PC-3 (cell line): ENCODE measurements at regions not wholly inside any gene's neighbourhood (a gene's known extent, or its start where the extent isn't known, plus 50 kb on each side); places are given as distances from the start of the nearest gene placed in this dataset.

Experiments used
- ATAC-seq: fragments of 200-7000 bp; cut with Tn5 transposase; 2 replicates; pipeline ENCODE4 v1.9.1; 2020; ENCODE audit warnings: mild to moderate bottlenecking, moderate library complexity
- BruUV-seq: library from RNA; stranded (reverse); fragments of 400-500 nt; replicated peaks from 2 replicates; lab custom pipeline; 2021; lab: Mats Ljungman, UMichigan
- CTCF ChIA-PET: fragments of 300-600 bp; sonication (Branson Sonifier 250); formaldehyde crosslinking; loops from one replicate; lab custom pipeline; 2022; ENCODE audit warnings: antibody characterized with exemption; lab: Charles Lee
- POLR2A ChIA-PET: fragments of 300-600 bp; sonication (Branson Sonifier 250); formaldehyde crosslinking; loops from one replicate; lab custom pipeline; 2022; ENCODE audit warnings: antibody characterized with exemption; ENCODE audit not compliant: unreplicated experiment; lab: Charles Lee
- DNase-seq: peaks from one replicate; pipeline ENCODE4 v3.0.0-alpha.2; 2015
- H2AFZ ChIP-seq: fragments of 300-600 bp; sonication (generic); 2 replicates; pipeline ENCODE4 v1.6.0; 2016; ENCODE audit warnings: antibody characterized with exemption, low read length
- H3F3A ChIP-seq: fragments of 300-600 bp; sonication (generic); one replicate; pipeline ENCODE4 v1.6.0; 2017; ENCODE audit warnings: antibody characterized with exemption, low read length, control low read depth, mild to moderate bottlenecking; ENCODE audit not compliant: unreplicated experiment
- H3K27ac ChIP-seq: fragments of 300-600 bp; sonication (generic); 2 replicates; pipeline ENCODE4 v1.5.1; 2016; ENCODE audit warnings: mild to moderate bottlenecking, low read length
- H3K27me3 ChIP-seq: fragments of 300-600 bp; sonication (generic); 2 replicates; pipeline ENCODE4 v1.6.1; 2016; ENCODE audit warnings: low read length, mixed read lengths
- H3K36me3 ChIP-seq: fragments of 300-600 bp; sonication (generic); 2 replicates; pipeline ENCODE4 v1.6.1; 2016; ENCODE audit warnings: low read depth, mixed run types, low read length, mixed read lengths
- H3K4me1 ChIP-seq: fragments of 300-600 bp; sonication (generic); 2 replicates; pipeline ENCODE4 v1.5.1; 2016; ENCODE audit warnings: low read length; ENCODE audit not compliant: insufficient read depth
- H3K4me2 ChIP-seq: fragments of 300-600 bp; sonication (generic); 2 replicates; pipeline ENCODE4 v1.6.0; 2016; ENCODE audit warnings: low read length
- H3K4me3 ChIP-seq: fragments of 300-600 bp; sonication (generic); 2 replicates; pipeline ENCODE4 v1.5.1; 2016; ENCODE audit warnings: mild to moderate bottlenecking, low read length, mixed read lengths
- H3K79me2 ChIP-seq: fragments of 300-600 bp; sonication (generic); 2 replicates; pipeline ENCODE4 v1.6.1; 2017; ENCODE audit warnings: low read length, mixed read lengths
- H3K9ac ChIP-seq: fragments of 300-600 bp; sonication (generic); 2 replicates; pipeline ENCODE4 v1.6.0; 2016; ENCODE audit warnings: mild to moderate bottlenecking, low read length
- H3K9me2 ChIP-seq: fragments of 300-600 bp; sonication (generic); replicated peaks from 2 replicates; pipeline ENCODE4 v1.6.1; 2016; ENCODE audit warnings: mixed run types, low read length, mixed read lengths
- H3K9me3 ChIP-seq: fragments of 300-600 bp; sonication (generic); 2 replicates; pipeline ENCODE4 v1.6.1; 2016; ENCODE audit warnings: low read length, mixed read lengths
- H4K20me1 ChIP-seq: fragments of 300-600 bp; sonication (generic); 2 replicates; pipeline ENCODE4 v1.6.1; 2016; ENCODE audit warnings: low read length, mixed read lengths
- EZH2 ChIP-seq: fragments of 300-600 bp; sonication (generic); IDR thresholded peaks from one replicate; pipeline ENCODE4 v1.6.1; 2017; ENCODE audit warnings: antibody characterized with exemption, mild to moderate bottlenecking, low read length; ENCODE audit not compliant: unreplicated experiment
- EZH2phosphoT487 ChIP-seq: fragments of 300-600 bp; sonication (generic); IDR thresholded peaks from 2 replicates; pipeline ENCODE4 v1.6.1; 2018; ENCODE audit warnings: mild to moderate bottlenecking, antibody characterized with exemption, low read length, borderline replicate concordance
- intact Hi-C: fragments of 100-400 bp; cut with micrococcal nuclease; formaldehyde crosslinking; loops from 2 replicates; pipeline ENCODE4 v1.9.0; 2023
- TF ChIP-seq, protein P1 (sequence below): fragments of 300-600 bp; sonication (generic); conservative IDR thresholded peaks from 2 replicates; pipeline ENCODE4 v1.5.1; 2017; ENCODE audit warnings: antibody characterized with exemption, low read depth, mild to moderate bottlenecking, low read length

- TF ChIP-seq, protein P1, sequence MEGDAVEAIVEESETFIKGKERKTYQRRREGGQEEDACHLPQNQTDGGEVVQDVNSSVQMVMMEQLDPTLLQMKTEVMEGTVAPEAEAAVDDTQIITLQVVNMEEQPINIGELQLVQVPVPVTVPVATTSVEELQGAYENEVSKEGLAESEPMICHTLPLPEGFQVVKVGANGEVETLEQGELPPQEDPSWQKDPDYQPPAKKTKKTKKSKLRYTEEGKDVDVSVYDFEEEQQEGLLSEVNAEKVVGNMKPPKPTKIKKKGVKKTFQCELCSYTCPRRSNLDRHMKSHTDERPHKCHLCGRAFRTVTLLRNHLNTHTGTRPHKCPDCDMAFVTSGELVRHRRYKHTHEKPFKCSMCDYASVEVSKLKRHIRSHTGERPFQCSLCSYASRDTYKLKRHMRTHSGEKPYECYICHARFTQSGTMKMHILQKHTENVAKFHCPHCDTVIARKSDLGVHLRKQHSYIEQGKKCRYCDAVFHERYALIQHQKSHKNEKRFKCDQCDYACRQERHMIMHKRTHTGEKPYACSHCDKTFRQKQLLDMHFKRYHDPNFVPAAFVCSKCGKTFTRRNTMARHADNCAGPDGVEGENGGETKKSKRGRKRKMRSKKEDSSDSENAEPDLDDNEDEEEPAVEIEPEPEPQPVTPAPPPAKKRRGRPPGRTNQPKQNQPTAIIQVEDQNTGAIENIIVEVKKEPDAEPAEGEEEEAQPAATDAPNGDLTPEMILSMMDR: no peak
- TF ChIP-seq EZH2phosphoT487 (no peak), EZH2 (no peak)
- H4K20me1 ChIP-seq: no peaks in the 10 kb centered on the region
- no TSS peak for BruUV-seq
- H3K9me2 ChIP-seq: no peaks in the 10 kb centered on the region
- no peak overlapping the region for H3K4me2 ChIP-seq
- no peaks in the 10 kb centered on the region for H3K36me3 ChIP-seq
- H3K4me1 ChIP-seq: no peaks in the 10 kb centered on the region
- H3K27ac ChIP-seq: no peak overlapping the region
- H3K27me3 ChIP-seq: no peaks in the 10 kb centered on the region
- CTCF ChIA-PET: no interaction called here
- no peaks in the 10 kb centered on the region for H3K79me2 ChIP-seq
- POLR2A ChIA-PET: no interaction called here
- H3K9ac ChIP-seq: no peak overlapping the region
- H2AFZ ChIP-seq: no peak overlapping the region
- no peak overlapping the region for H3K4me3 ChIP-seq
- DNase-seq (peak; percentile 11), ATAC-seq (no peak)
- intact Hi-C loops: loop anchor here (10.0 kb wide), 1 partner anchor 78 kb away; no protein-coding TSS in a partner anchor
- H3F3A ChIP-seq: no peaks in the 10 kb centered on the region
- no peaks in the 10 kb centered on the region for H3K9me3 ChIP-seq
These were observed 124.5 kb upstream of the AGA start for GRCh38 chr4:177566691-177567090.

GRCh38 chr4:177568931-177569330 is 126.7 kb upstream of the AGA start:
- H3K4me1 ChIP-seq: peaks cover 8% of the 10 kb centered on the region
- H3K36me3 ChIP-seq: no peaks in the 10 kb centered on the region
- no peak overlapping the region for H3K4me2 ChIP-seq
- POLR2A ChIA-PET: no interaction called here
- TF ChIP-seq, protein P1: no peak
- TF ChIP-seq EZH2phosphoT487: no peak
- TF ChIP-seq EZH2: no peak
- H3K27ac ChIP-seq: no peak overlapping the region
- H2AFZ ChIP-seq: no peak overlapping the region
- intact Hi-C loops: loop anchor here (10.0 kb wide), 1 partner anchor 76 kb away; no protein-coding TSS in a partner anchor
- ATAC-seq (no peak), DNase-seq (no peak)
- no peaks in the 10 kb centered on the region for H4K20me1 ChIP-seq
- no TSS peak for BruUV-seq
- no peak overlapping the region for H3K4me3 ChIP-seq
- no peaks in the 10 kb centered on the region for H3K9me3 ChIP-seq
- no peaks in the 10 kb centered on the region for H3K79me2 ChIP-seq
- H3K27me3 ChIP-seq: no peaks in the 10 kb centered on the region
- H3K9me2 ChIP-seq: no peaks in the 10 kb centered on the region
- H3F3A ChIP-seq: no peaks in the 10 kb centered on the region
- CTCF ChIA-PET: interaction anchor here (0.6 kb wide), 1 partner anchor 25 kb away, joined by 8 read pairs; no protein-coding TSS in a partner anchor
- no peak overlapping the region for H3K9ac ChIP-seq

- POLR2A ChIA-PET: no interaction called here
- Histone ChIP-seq H3K27me3 (no peaks in the 10 kb centered on the region), H3K79me2 (no peaks in the 10 kb centered on the region), H3K9me3 (no peaks in the 10 kb centered on the region), H2AFZ (no peak overlapping the region), H3K9me2 (no peaks in the 10 kb centered on the region), H3K4me3 (no peak overlapping the region), H3K36me3 (no peaks in the 10 kb centered on the region), H3F3A (no peaks in the 10 kb centered on the region), H3K4me2 (no peak overlapping the region), H3K27ac (no peak overlapping the region), H4K20me1 (no peaks in the 10 kb centered on the region), H3K9ac (no peak overlapping the region), H3K4me1 (peaks cover 13% of the 10 kb centered on the region)
- no TSS peak for BruUV-seq
- DNase-seq (no peak), ATAC-seq (no peak)
- TF ChIP-seq, protein P1: no peak
- TF ChIP-seq EZH2: no peak
- TF ChIP-seq EZH2phosphoT487: no peak
- CTCF ChIA-PET: interaction anchor here (0.6 kb wide), 1 partner anchor 24 kb away, joined by 8 read pairs; no protein-coding TSS in a partner anchor
- intact Hi-C loops: loop anchor here (10.0 kb wide), 1 partner anchor 75 kb away; no protein-coding TSS in a partner anchor
These were observed 127.2 kb upstream of the AGA start for GRCh38 chr4:177569434-177569833.
